Vagina (tissue), 2 donors: ENCODE measurements at regions not wholly inside any gene's neighbourhood (a gene's known extent, or its start where the extent isn't known, plus 50 kb on each side); places are given as distances from the start of the nearest gene placed in this dataset.

Experiments used
- DNase-seq, 2 donors: peaks; one replicate each; pipeline ENCODE4 v3.0.0-alpha.2; 2017; ENCODE audit errors: extremely low spot score in 2 of 2
- H3K27ac ChIP-seq: fragments of 200-600 bp; sonication (generic); one replicate; pipeline ENCODE4 v1.5.1; 2019
- H3K27me3 ChIP-seq: fragments of 200-600 bp; sonication (generic); one replicate; pipeline ENCODE4 v1.5.1; 2019
- H3K36me3 ChIP-seq, 2 donors: fragments of 200-600 bp; sonication (generic); one replicate each; pipeline ENCODE4 v1.5.1; 2017 to 2019
- H3K4me1 ChIP-seq: fragments of 200-600 bp; sonication (generic); one replicate; pipeline ENCODE4 v1.5.1; 2019
- H3K4me3 ChIP-seq, 2 donors: fragments of 200-600 bp; sonication (generic); 1 replicate in 1 of 2; 2 replicates in 1 of 2; pipeline ENCODE4 v1.5.1; 2016 to 2019
- H3K9me3 ChIP-seq: fragments of 200-600 bp; sonication (generic); one replicate; pipeline ENCODE4 v1.5.1; 2019
- POLR2A ChIP-seq, 2 donors: fragments of 450-650 bp; IDR thresholded peaks; one replicate each; pipeline ENCODE4 v1.6.1; 2017; ENCODE audit warnings: antibody characterized with exemption in 2 of 2, mild to moderate bottlenecking in 2 of 2, moderate library complexity in 2 of 2
- POLR2AphosphoS5 ChIP-seq, 2 donors: sonication (generic); formaldehyde crosslinking; IDR thresholded peaks; one replicate each; pipeline ENCODE4 v1.9.0; 2017; ENCODE audit warnings: antibody characterized with exemption in 2 of 2, mild to moderate bottlenecking in 2 of 2, low read depth in 1 of 2; ENCODE audit not compliant: insufficient read depth in 1 of 2
- intact Hi-C: fragments of 100-400 bp; cut with DNase I; formaldehyde crosslinking; loops from one replicate; pipeline ENCODE4 v1.15.1; 2023
- TF ChIP-seq, protein P1 (sequence below), 3 experiments: fragments of 450-650 bp in 2 of 3; fragments of 200-600 bp in 1 of 3; sonication (generic) in 1 of 3; IDR thresholded peaks; one replicate each; pipeline ENCODE4 v1.5.1; 2017 to 2019; ENCODE audit warnings: antibody characterized with exemption in 3 of 3, mild to moderate bottlenecking in 2 of 3, moderate library complexity in 2 of 3

DNA sequence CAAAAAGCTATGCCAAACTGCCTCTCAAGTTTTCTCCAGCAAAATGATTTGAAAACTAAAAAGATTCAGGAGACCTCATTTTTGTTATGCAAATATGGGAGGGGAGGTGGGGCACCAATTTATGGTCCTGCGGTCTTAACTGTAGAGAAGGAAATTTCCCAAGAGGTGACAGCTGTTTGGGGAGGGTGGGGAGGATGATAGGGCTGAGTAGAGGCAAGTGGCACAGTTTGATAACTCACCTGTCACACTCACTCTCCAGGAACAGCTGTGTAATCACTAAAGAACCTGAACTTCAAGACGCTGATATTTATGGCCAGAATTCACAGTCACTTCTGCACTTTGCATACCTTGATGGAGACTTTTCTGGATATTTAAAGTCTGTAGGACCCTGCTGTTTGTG, 232.9 kb upstream of the STARD13 start:
- no peak for DNase-seq
- Histone ChIP-seq H3K9me3 (no peaks in the 10 kb centered on the region), H3K4me3 (no peak overlapping the region), H3K27ac (no peak overlapping the region), H3K4me1 (no peaks in the 10 kb centered on the region), H3K27me3 (no peaks in the 10 kb centered on the region), H3K36me3 (no peaks in the 10 kb centered on the region)
- TF ChIP-seq POLR2A (IDR thresholded peaks at IDR 0.05) (no peak), POLR2AphosphoS5 (IDR thresholded peaks at IDR 0.05; ENCODE audit: insufficient read depth in 1 of 2, low read depth in 1 of 2) (no peak)
- TF ChIP-seq, protein P1, sequence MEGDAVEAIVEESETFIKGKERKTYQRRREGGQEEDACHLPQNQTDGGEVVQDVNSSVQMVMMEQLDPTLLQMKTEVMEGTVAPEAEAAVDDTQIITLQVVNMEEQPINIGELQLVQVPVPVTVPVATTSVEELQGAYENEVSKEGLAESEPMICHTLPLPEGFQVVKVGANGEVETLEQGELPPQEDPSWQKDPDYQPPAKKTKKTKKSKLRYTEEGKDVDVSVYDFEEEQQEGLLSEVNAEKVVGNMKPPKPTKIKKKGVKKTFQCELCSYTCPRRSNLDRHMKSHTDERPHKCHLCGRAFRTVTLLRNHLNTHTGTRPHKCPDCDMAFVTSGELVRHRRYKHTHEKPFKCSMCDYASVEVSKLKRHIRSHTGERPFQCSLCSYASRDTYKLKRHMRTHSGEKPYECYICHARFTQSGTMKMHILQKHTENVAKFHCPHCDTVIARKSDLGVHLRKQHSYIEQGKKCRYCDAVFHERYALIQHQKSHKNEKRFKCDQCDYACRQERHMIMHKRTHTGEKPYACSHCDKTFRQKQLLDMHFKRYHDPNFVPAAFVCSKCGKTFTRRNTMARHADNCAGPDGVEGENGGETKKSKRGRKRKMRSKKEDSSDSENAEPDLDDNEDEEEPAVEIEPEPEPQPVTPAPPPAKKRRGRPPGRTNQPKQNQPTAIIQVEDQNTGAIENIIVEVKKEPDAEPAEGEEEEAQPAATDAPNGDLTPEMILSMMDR (IDR thresholded peaks at IDR 0.05), result no peak
- intact Hi-C loops, result no loop called here

DNA sequence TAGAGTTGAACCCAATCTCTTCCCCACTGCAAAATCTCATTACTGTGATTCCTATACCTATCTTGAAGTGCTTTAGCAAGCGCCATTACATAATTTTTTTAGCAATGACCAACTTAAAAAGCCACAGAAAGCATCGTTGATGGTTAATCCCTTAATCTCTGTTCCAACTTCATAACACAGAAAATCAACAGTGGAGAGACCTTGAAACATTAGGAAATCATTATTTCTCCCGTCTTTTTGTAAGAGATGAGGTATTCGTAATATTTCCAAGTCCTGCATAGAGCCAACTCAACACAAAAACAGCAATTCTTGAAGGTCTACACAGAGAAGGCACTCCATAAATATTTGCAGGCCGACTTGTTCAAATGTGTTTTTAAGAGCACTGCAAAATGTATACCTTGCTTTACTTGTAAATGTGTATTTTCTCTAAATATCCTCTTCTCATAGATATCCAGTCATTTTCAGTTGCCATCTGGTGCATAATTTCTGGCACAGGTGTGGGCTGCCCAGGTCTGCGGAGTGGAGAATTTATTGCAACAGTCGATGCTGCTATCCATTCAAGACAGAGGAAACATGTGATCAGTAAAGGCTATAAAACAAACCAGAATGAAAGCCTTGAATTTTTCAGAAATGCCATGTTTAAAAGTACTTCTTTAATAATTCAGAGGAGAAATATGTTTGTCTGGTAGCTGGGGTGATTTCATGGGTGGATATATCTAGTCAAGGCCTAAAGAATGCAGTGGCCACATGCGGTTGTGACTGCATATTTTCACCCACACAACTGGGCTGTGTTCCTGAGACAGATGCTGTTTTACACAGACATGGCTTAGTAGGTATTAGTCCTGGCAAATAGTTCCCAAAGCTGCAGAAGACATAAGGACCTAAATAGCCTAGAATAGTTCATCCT, 234.3 kb upstream of the STARD13 start:
- H3K4me3 ChIP-seq, result no peak overlapping the region
- intact Hi-C loops, result no loop called here
- H3K27me3 ChIP-seq, result no peaks in the 10 kb centered on the region
- no peaks in the 10 kb centered on the region for H3K4me1 ChIP-seq
- no peaks in the 10 kb centered on the region for H3K36me3 ChIP-seq
- H3K27ac ChIP-seq, result no peak overlapping the region
- TF ChIP-seq POLR2A (IDR thresholded peaks at IDR 0.05), result no peak
- no peak for TF ChIP-seq POLR2AphosphoS5 (IDR thresholded peaks at IDR 0.05; ENCODE audit: insufficient read depth in 1 of 2, low read depth in 1 of 2)
- TF ChIP-seq, protein P1 (IDR thresholded peaks at IDR 0.05), result no peak
- no peak for DNase-seq
- no peaks in the 10 kb centered on the region for H3K9me3 ChIP-seq

DNA sequence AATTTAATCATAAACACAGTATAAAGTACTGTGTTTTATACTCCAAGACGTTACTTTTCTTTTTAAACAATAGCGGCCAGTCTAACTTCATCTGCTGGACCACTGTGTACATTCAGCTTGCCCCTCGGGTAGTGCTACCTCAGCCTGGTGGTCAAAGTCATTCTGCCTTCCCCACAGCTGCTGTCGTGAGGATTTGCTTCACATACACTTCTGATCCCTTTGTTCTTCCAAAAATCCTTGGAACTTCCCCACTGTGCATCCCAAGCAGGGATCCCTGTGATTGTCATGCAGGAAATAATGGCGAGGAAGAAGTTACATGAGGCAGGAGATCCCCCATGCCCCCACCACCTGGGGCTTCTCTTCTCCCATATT, 234.9 kb upstream of the STARD13 start:
- Histone ChIP-seq H3K9me3 (no peaks in the 10 kb centered on the region), H3K4me3 (no peak overlapping the region), H3K4me1 (no peaks in the 10 kb centered on the region), H3K27ac (no peak overlapping the region), H3K36me3 (no peaks in the 10 kb centered on the region), H3K27me3 (no peaks in the 10 kb centered on the region)
- DNase-seq, result no peak
- intact Hi-C loops, result no loop called here
- TF ChIP-seq POLR2A (IDR thresholded peaks at IDR 0.05) (no peak), POLR2AphosphoS5 (IDR thresholded peaks at IDR 0.05; ENCODE audit: insufficient read depth in 1 of 2, low read depth in 1 of 2) (no peak)
- TF ChIP-seq, protein P1 (IDR thresholded peaks at IDR 0.05), result no peak

DNA sequence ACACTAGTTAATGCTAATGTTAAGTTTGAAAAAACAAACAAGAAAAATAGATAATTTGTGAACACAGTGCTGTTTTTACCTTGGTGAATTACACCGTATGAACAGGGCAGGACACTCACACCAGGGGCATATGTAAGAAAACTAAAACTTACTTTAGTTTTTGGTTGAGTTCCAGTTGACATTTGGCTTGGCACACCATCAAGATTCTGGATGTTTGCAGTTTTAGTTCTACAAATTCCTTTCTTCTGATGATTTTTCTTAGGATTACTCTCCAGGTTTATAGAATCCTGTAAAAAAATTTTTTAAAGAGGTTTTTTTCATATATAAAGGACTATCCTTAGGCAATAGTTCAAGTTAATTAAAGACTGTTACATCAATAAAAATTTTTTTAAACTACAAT, 238.5 kb upstream of the STARD13 start:
- intact Hi-C loops, result no loop called here
- Histone ChIP-seq H3K27ac (no peak overlapping the region), H3K4me3 (no peak overlapping the region), H3K27me3 (no peaks in the 10 kb centered on the region), H3K9me3 (no peaks in the 10 kb centered on the region), H3K4me1 (peaks cover 5% of the 10 kb centered on the region), H3K36me3 (no peaks in the 10 kb centered on the region)
- TF ChIP-seq POLR2AphosphoS5 (IDR thresholded peaks at IDR 0.05; ENCODE audit: insufficient read depth in 1 of 2, low read depth in 1 of 2), result no peak
- DNase-seq, result no peak

DNA sequence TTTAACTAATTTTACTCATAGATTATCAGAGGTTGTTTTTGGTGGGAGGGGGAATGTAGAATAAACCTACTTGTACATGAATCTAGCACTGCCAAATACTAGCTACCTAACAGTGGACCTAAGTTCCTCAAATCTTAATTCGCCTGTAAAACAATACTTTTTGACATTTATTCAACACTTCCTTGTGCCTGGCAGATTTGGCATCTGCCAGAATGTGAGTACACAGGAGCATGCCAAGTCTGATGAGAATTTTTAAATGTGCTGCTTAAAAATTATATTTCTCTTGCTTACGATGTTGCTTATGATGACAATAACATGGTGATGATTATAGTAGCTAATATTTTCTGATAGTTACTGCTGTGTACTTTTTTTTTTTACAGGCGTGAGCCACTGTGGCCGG, 240.2 kb upstream of the STARD13 start:
- no peaks in the 10 kb centered on the region for H3K9me3 ChIP-seq
- intact Hi-C loops, result no loop called here
- TF ChIP-seq, protein P1 (IDR thresholded peaks at IDR 0.05), result no peak
- TF ChIP-seq POLR2AphosphoS5 (IDR thresholded peaks at IDR 0.05; ENCODE audit: insufficient read depth in 1 of 2, low read depth in 1 of 2), result no peak
- no peak for TF ChIP-seq POLR2A (IDR thresholded peaks at IDR 0.05)
- H3K27me3 ChIP-seq, result no peaks in the 10 kb centered on the region
- DNase-seq, result no peak
- no peak overlapping the region for H3K4me3 ChIP-seq
- no peak overlapping the region for H3K27ac ChIP-seq
- no peaks in the 10 kb centered on the region for H3K36me3 ChIP-seq
- peaks cover 5% of the 10 kb centered on the region for H3K4me1 ChIP-seq
